HG03066 (cell line): ENCODE measurements at regions not wholly inside any gene's neighbourhood (a gene's known extent, or its start where the extent isn't known, plus 50 kb on each side); places are given as distances from the start of the nearest gene placed in this dataset.

Source experiments
- ATAC-seq: cut with Tn5 transposase; IDR thresholded peaks from one replicate; pipeline ENCODE4 v1.9.1; 2021; ENCODE audit warnings: low read depth; ENCODE audit not compliant: unreplicated experiment

DNA sequence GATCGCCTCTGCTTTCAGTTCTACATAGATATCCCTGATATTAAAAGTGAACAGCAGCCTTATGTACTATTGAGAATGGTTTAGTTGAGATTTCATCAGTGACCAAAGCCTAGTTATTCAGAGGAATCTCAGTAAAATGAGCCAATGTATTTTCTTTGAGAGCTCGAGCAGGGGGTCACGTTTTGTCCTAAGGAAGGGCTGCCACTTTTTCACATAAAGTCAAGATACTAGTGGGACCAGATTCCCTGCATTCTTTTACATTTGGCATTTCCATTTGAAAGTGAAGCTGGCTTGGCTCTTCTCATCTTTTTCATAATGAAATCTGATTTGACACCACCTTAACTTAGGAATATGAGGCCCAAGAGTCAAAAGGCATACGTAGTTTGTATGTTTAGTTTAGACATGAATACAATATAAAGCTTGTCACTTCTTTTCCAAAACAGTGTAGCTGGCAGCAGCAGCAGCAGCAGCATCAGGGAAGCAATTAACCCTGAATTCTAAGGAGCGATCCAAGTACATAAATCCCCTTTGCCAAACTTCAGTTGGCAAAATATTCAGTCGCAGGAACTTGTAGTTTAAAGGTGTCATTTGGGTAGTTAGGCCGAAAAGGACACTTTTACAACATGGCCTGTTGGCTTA is 1752.2 kb upstream of the PCDH20 start:
- no peak for ATAC-seq

DNA sequence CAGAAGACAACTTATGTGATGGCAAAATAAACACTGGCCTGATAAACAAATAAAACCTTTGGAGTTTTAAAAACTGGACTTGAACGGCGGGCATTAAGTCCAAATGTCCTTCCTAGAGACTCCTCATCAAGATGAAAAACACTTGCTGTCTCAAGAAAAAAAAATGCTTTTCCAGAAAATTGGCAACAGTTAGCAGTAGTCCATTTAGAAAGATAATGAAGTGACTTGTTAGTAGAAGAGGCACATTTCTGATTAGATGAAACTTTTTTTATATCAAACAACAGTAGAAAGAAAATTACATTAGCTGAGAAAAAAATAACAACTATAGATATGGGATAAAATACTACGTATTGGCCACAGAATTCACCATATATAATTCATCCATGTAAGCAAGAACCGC is 1750.7 kb upstream of the PCDH20 start:
- no peak for ATAC-seq

DNA sequence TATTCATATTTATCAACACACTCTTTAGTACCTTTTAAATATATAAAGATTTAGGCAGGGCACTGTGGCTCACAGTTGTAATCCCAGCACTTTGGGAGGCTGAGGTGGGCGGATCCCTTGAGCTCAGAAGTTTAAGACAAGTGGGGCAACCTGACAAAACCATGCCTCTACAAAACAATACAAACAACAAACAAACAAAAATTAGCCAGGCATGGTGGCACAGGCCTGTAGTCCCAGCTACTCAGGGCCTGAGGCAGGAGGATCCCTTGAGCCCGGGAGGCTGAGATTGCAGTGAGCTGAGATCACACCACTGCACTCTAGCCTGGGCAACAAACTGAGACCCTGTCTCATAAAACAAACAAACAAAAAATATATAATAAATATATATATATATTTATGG is 1748.3 kb upstream of the PCDH20 start:
- no peak for ATAC-seq

DNA sequence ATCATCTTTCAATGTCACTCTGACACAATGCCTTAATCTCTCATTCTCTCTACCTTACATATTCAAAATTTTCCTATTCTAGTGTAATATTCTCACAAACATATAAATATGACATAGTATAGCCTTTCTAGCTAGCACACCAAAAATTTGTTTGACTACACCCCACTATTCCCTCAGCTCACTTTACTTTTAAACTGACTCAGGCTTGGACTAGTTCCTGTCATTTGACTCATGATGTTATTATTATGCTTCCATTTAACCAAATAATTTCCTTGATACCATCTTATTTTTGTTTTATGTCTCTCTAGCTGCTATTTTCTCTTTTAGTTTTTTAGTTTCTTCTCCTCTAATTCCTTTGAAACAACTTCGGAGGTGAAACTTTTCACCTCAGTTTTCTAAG is 1745.6 kb upstream of the PCDH20 start:
- no peak for ATAC-seq

DNA sequence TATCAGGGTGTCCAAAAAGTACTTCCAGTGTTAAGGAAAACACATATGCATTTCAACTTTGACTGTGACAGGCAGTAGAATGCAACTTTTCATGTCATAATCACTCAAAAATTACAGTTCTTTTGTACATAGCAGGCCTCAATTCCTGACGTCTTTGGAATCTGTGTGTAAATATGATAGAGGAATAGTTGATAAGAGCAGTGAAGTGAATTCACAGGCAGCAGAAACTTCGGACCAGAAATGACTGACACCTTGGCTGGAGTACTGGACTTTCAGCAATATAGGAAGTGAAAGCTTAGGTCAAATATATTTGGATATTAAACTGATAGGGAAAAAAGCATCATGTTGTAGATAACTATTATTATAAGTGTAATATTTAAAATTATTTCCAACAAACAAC is 1741.2 kb upstream of the PCDH20 start:
- no peak for ATAC-seq

DNA sequence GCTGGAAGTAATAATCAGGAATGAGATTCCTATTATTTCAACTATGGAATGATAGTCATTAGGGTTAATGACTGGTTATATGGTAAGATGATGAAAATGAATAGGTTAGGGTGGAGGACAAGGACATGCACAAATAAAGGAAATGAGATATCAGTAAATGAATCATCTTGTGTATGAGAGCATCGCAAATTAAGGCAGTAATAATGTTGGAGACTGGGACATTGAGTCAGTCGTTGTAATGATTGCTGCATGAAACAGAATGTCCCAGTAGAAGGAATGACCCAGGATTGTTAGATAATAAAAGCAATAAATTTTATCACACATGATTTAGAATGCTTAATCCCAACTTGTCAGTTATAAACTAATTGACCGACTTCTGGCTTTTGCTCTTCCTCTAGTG is 1733.7 kb upstream of the PCDH20 start:
- ATAC-seq: no peak

DNA sequence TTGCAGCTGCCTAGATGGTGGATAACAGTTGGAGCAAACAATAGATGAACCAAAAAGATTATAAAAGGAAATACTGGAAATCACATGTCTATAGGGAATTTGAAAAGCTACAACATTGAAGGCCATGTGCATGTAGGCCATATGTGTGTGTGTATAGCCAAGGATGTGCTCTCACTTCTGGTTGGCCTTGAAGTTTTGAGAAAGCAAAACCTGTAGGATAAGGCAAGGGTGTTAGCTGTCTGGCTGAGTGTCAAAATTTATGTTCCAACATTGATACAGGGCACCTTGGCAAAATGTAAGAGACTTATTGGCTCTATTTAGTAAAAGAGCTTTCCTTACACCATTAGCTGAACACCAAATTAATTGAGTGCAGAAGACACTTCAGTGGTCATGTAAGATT is 1723.6 kb upstream of the PCDH20 start:
- no peak for ATAC-seq

DNA sequence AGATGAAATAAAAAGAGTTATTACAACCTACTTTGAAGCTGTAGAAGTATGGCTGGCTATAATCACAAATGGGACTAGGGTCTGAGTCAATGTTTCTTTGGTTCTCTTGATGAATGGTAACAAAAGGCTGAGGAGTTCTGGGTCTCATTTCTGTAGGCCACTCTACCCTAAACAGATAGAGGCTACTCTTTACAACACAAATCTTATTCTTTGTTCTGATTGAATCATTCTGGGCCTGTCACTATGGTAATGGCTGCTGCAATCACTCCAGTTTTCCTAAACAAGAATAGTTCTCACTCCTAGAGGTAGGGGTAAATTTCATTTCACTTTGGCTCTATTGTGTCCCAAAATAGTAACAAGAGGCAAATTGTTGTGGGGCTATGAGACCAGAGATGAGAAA is 1714.3 kb upstream of the PCDH20 start:
- no peak for ATAC-seq

DNA sequence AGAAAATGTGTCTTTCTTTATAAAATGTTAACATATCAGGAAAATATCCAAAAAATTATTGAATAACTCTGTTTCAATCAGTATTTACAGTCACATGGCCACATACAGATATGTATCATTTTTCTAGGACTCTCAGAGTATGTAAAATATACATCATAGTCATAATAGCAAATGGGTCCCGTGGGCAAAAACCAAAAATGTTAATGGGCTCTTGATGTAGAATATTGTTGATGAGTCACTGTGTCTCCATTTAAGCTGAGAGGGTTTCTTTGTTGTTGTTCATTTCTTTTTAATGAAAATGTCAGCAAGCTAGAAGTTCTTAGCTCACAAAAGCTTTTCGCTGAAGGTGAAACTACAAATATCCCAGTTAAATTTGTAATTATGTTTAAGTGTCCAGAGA is 1713.1 kb upstream of the PCDH20 start:
- ATAC-seq: no peak

DNA sequence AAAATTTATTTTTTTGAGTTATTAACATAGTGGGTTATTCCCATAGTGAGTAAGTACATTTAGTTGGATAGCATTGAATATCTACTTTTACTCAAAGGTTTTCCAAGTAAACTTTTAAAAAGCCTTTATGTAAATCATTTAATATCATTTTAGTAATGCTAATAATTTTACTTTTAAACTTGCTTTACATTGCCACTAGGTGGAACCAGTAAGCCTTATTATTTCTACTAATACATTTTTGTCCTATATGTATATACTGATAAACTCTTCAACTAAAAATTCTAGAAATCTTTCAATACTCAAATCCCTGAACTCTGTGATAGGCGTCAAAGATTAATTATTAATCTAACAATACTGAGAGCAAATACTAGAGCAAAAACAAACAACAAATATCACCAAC is 1709.2 kb upstream of the PCDH20 start:
- no peak for ATAC-seq

DNA sequence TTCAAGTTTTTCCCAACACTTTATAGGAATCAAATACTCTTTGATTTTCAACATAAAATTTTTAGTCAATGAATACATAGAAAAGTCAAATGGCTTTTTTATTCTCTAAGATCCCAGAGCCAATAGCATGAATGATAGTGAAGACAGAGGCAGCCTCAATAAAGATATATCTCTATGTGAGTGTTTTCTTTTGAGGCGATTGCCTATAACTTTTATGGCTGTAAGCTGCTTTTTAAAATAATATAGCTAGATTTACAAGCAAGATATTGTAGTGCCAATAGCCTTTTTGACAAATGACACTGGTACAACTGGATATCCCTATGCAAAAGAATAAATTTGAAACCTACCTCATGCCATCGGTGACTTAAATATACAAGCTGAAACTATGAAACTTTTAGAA is 1705.2 kb upstream of the PCDH20 start:
- no peak for ATAC-seq

DNA sequence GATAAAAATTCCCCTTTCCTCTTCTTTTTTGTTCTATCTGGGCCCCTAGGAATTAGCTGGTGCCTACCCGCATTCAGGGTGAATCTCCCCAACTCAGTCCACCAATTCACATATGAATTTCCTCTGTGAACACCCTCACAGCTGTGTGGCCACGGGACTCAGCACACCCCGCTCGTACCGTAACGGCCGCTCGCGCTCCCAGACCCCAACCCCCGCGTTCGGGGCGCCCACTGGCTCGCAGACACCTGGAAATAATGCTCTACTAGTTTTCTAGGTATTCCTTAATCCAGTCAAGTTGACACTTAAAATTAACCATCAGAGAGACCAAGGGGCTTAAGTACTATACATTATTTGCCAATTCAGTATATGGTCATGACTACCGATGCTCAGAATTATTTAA is 1702.1 kb upstream of the PCDH20 start:
- ATAC-seq: no peak

DNA sequence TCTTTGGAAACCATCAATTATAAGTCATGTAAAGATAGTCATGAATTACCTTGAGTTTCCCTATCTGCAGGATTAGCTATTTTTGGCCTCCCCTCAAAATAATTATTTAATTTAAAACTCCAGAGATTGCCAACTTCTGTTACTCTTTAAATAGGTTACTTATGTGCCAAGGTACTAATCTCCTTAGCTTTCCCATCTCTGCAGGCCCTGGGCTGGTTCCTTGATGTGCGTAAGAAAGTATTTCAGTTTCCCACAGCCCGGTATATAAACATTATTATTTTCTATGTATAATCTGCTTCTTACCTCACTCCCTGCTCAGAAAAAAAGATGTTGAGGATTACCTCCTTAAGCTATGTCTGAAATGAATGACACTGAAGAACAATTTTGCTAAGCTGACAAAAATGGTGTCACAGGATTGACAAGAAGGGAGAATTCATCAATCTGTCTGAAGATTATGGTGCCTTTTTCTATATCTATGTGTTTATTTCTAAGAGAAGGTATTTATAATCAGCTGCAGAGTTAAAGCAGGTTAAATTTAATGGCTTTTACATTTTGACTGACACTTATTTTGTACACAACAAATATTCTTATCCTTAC is 1697.2 kb upstream of the PCDH20 start:
- no peak for ATAC-seq

DNA sequence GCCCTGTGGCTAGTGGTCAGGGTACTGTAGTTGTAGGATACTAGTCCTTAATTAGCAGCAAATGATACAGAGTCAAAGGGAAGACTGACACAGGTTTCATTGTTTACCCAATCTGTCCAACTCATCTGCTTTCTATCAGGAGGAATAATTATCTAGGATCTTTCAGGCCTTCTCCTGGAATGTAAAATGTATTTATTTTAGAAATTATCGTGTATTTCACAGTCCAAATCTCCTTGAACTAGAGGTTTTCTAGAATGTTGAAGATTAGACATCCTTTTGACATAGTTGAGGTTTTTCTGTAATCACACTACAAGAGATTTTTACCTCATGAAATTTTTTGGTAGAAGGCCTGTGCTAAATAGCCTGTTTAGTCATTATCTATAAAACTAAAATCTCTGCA is 1694.8 kb upstream of the PCDH20 start:
- no peak for ATAC-seq

DNA sequence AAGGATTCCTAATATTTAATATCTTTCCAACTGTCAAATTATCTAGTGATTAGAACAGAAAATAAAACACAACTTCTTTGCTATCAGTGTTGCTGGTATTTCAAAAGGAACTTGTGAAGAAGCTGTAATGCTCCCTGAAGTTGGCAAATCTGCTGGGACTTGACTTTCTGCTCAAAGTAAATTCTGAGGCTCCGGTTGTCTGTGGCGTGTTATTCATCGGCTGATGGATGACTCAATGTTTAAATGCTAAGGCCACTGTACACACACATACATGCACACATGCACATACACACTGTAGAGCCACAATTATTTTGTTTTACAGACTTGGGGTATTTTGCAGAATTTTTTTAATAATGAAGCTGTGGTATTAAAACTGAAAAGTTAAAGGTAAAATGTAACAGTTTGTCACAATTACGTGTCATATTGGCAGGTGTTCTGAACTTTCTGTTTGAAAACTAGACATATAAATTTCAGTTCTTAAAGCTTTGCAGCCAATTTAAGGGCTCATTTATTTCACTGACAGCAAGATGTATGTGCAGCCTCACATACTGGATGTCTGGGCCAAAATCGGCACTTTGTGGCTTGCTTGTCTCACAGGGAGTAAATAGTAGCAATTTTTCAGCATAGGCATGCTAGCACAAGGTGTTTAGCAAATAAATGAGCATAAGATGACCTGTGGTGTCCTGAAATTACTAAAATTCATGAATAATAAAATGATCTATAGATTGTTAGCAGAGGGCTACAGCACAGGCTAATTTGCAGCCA is 1691.7 kb upstream of the PCDH20 start:
- ATAC-seq: no peak

DNA sequence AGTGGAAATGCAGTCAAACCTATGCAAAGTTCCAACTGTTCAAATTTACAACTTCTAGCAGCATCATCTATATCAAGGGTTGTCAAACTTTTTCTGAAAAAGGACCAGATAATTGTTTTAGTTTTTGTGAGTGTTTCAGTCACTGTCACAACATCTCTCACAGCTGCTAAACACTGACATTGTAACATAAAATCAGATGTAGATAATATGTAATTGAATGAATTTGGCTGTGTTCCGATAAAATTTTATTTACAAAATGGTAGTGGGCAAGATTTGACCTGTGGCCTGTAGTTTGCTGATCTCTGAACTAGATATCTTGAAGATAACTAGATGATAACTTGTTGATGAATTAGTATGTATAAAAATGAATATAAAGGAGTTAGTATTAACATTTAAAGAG is 1679.1 kb upstream of the PCDH20 start:
- no peak for ATAC-seq

DNA sequence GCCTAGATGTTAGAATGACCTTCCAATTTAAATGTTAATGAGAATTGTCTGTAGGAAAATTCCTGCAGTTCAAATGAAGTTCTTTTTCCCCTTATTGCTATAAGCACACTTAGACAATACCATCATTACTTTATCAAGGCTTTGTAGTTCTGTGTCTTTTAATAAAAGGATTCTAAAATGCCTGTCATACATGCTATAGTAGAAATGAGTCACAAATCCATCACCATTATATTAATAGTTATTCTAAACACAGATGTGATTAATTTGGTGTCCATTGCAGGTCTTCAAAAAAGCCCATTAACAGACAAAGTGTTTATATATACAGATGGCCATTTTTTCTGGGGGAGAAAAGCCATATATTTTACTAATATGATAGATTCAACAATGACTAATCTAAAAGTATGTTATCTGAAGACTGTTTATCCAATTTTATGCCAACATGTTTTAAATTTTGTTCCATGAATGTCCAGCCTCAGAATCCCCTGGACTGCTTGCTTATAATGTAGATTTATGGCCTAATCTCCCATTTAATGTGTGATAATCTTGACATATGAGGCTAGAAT is 1678.3 kb upstream of the PCDH20 start:
- ATAC-seq: no peak

DNA sequence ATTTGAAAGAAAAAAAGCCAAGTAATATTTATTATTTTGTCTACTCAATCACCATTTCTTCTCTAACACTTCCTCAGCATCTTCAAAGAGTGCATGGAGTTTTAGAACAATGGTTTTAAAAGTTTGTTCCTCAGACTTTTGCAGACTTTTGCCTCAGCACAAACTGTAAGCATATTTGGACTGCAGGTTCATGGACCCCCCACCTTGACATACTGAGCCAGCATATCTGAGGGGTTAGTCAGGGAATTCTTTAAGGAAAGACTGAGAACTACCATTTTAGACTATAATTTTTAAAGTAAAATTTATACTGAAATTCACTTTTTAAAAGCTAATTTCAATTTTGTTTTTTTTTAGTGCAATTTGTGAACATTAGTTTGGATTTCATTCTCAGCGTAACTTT is 1676.8 kb upstream of the PCDH20 start:
- ATAC-seq: no peak

DNA sequence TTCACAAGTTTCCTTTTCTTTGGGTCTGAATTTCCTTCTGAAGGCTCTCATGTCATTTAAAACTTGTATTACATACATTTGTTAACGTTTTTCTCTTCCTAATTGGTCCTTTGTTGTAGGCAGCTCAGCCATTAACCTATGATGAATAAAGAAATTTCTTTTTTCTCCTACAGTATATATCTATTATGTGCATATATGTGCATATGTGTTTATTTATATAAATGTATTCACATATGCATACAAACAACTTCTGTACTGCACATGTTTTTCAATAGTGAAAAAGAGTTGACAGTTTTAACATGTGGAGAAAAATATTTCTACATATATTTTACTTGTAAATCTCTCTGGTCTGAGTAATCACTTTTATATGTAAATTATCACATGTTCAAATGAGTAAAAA is 1674.9 kb upstream of the PCDH20 start:
- no peak for ATAC-seq

DNA sequence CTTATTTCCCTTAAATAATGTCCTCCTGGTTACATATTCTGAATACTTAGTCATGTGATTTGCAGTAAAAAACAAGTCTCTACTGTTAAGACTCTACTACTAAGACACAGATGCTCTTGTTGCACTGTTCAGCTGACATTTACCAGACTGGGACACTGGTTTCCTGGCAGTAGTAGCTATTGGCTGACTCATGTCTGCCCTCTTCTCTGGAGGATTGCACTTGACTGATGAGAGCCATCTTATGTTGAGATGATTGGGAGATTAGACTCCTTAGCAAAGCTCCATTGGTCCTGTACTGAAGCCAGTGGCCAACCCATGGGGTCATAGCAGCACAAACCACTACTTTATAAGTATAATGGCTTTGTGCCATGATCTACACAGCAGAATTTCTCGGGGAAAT is 1672.6 kb upstream of the PCDH20 start:
- no peak for ATAC-seq

DNA sequence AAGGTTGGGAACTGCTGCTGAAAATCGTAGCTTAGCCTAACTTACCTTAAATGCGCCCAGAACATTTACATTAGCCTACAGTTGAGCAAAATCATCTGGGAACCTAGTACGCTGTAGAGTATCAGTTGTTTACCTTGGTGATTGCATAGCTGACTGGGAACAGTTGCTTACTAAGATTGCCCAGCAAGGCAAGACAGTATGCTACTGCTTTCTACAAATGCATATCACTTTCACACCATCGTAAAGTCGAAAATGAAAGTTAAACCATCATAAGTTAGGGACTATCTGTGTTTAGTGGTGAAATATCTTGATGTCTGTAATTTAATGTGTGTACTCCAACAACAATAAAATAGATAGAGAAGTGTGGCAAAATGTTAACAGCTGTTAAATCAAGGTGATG is 1670.6 kb upstream of the PCDH20 start:
- ATAC-seq: no peak

DNA sequence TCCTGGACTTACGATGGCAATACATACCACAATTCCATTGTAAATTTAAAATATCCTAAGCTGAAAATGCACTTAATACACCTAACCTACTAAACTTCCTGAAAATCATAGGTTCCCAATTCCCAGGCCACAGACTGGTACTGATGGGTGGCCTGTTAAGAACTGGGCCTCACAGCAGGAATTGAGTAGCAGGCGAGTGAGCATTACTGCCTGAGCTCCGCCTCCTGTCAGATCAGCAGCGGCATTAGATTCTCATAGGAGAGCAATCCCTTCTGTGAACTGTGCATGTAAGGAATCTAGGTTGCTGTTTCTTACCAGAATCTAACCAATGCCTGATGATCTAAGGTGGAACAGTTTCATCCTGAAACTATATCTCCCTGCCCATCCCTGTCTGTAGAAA is 1670.2 kb upstream of the PCDH20 start:
- no peak for ATAC-seq
